ENCODE measurements at regions not wholly inside any gene's neighbourhood (a gene's known extent, or its start where the extent isn't known, plus 50 kb on each side); places are given as distances from the start of the nearest gene placed in this dataset.

- DNase-seq = no peak
These were observed 49.9 kb upstream of the HS6ST1 start for GRCh38 chr2:128368437-128369107.

GRCh38 chr2:128369108-128369555 lies 50.5 kb upstream of the HS6ST1 start:
- no peak for DNase-seq

GRCh38 chr2:128369602-128370467 lies 51.2 kb upstream of the HS6ST1 start:
- DNase-seq = no peak

GRCh38 chr2:128370468-128371247 lies 52.0 kb upstream of the HS6ST1 start:
- no peak for DNase-seq

GRCh38 chr2:128371248-128371630 lies 52.6 kb upstream of the HS6ST1 start:
- DNase-seq = no peak

- DNase-seq = no peak
These were observed 53.1 kb upstream of the HS6ST1 start for GRCh38 chr2:128371648-128372345.

- peak; percentile 31 for DNase-seq
These were observed 54.1 kb upstream of the HS6ST1 start for GRCh38 chr2:128372621-128373341.

GRCh38 chr2:128373451-128374000 lies 54.9 kb upstream of the HS6ST1 start:
- no peak for DNase-seq

- DNase-seq = no peak
These were observed 55.5 kb upstream of the HS6ST1 start for GRCh38 chr2:128374001-128374710.

- no peak for DNase-seq
These were observed 56.2 kb upstream of the HS6ST1 start for GRCh38 chr2:128374711-128375413.

- no peak for DNase-seq
These were observed 56.8 kb upstream of the HS6ST1 start for GRCh38 chr2:128375454-128375853.

- DNase-seq = no peak
These were observed 57.8 kb upstream of the HS6ST1 start for GRCh38 chr2:128376241-128377041.

GRCh38 chr2:128377071-128377910 lies 58.6 kb upstream of the HS6ST1 start:
- DNase-seq = no peak

- DNase-seq = no peak
These were observed 59.8 kb upstream of the HS6ST1 start for GRCh38 chr2:128378231-128379020.

GRCh38 chr2:128379021-128380015 lies 60.6 kb upstream of the HS6ST1 start:
- no peak for DNase-seq

Measured in CD4-positive, alpha-beta T cell treated with Interferon gamma for 1 hour (primary cell).